ENCODE measurements at regions not wholly inside any gene's neighbourhood (a gene's known extent, or its start where the extent isn't known, plus 50 kb on each side); places are given as distances from the start of the nearest gene placed in this dataset.

GRCh38 chr5:147170603-147171002 lies 64.2 kb upstream of the STK32A start:
- DNase-seq: no peak

GRCh38 chr5:147174671-147175265 lies 60.1 kb upstream of the STK32A start:
- DNase-seq: no peak

GRCh38 chr5:147175516-147176097 lies 59.2 kb upstream of the STK32A start:
- DNase-seq: no peak

GRCh38 chr5:147176422-147176821 lies 58.4 kb upstream of the STK32A start:
- no peak for DNase-seq

- no peak for DNase-seq
Observed at GRCh38 chr5:147177125-147177840, 57.5 kb upstream of the STK32A start.

GRCh38 chr5:147179562-147180147 lies 55.2 kb upstream of the STK32A start:
- no peak for DNase-seq

- DNase-seq: no peak
Observed at GRCh38 chr5:147180751-147181150, 54.1 kb upstream of the STK32A start.

All from CD4-positive, alpha-beta T cell treated with Interferon alpha-2 for 1 hour (primary cell).